Stimulated activated CD4-positive, alpha-beta T cell treated with anti-CD3 and anti-CD28 coated beads, Interleukin-1b, Interleukin-23, amount 100 ng/mL, for 24 hours (primary cell): ENCODE measurements at regions not wholly inside any gene's neighbourhood (a gene's known extent, or its start where the extent isn't known, plus 50 kb on each side); places are given as distances from the start of the nearest gene placed in this dataset.

Experiments used
- DNase-seq, 4 experiments: peaks; one replicate each; pipeline ENCODE4 v3.0.0-alpha.2; 2020; ENCODE audit warnings: low read depth in 4 of 4, low spot score in 1 of 4

DNA sequence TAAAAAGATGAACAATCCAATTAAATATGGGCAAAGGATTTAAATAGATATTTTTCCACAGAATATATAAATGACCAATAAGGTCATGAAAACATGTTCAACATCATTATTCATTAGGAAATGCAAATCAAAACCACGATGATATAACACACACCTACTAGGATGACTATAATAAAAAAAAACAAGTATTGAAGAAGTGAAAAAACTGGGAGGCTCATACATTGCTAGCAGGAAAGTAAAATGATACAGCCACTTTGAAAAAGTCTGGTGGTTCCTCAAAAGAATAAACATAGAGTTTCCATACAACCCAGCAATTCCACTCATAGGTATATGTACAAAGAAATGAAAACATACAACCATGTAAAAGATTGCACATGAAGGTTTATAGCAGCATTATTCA, 75.7 kb upstream of the RAB4A start:
- DNase-seq, result no peak

DNA sequence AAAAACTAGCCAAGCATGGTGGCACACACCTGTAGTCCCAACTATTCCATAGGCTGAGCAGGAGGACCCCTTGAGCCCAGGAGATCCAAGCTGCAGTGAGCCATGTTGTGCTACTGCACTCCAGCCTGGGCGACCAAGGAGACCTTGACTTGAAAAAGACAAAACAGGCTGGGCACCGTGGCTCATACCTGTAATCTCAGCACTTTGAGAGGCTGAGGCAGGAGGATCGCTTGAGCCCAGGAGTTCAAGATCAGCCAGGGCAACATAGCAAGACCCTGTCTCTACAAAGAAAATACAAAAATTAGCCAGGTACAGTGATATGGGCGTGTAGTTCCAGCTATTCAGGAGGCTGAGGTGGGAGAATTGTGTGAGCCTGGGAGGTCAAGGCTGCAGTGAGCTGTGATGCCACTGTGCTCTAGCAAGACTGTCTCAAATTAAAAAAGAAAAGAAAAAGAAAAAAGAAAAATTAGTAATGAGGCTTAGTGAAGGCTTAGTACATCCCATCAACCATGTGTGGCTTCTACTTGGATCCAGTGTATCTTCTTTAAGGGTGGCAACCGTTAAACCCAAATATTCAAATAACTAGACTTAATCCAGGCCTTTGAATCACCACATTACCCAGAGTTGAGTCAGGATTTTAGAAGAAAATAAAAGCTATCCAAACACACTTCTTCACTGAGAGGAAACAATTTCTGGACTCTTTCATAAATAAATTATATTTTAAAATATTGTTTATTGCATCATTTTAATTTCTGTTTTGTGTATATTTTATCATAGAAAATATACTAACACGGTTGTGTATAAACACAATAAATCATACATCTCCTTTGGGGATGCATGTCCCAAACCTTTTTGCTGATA, 74.3 kb upstream of the RAB4A start:
- DNase-seq, result no peak

DNA sequence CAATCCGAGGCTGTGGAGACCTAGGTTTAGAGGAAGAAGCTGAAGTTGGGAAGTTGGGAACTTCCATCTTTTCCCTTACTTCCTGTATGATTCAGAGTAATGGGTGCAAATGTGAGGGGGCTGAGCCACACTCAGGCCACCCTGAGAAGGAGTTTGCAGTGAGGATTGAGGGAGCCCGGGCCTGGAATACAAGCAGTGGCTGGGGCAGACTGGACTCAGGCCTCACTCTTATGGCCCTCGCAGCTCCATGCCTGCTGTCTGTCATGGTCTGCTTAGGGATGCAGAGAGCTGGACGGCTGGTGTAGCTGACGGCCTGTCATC, 73.7 kb upstream of the RAB4A start:
- DNase-seq, result no peak

DNA sequence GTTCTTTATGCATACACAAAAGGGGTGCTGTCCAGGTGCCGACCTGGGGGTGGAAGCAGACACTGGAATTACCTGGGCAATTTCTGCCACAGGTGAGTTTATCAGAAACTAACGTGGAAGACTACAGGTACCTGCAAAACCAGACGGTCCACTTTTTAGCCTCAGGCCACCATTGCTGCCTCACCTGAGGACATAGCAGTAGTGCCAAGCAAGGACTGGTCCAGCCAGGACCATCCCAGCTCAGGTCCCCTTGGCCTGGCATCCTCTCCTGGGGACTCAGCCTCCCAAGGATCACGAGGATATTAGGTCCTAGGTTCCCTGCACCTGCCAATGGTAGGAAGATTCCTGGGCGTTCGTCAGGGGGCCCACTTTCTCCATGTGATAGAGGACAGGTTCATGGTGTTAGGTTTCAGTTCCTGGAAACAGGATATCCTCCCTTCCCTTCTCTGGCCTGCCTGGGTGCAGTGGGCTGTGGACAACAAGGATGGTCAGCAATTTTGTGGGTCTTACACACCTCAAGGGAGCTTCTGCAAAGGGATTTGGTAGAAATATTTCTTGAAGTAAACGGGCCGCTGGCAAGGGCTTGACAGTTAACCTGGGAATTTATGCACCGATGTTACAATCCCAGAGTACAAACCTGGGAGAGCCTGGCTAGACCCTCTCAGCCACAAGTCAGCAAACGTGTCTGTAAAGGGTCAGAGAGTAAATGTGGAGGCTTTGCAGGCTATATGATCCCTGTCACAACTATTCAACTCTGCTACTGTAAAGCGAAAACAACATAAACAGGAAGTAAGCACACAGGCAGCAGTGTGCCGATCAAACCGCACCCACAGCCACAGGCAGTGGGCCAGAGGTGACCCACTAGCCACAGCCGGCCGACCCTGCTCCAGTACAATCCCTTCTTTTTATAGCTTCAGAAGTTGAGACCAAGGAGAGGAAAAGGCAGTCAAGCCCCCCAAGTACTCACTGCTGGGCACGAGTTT, 71.4 kb upstream of the RAB4A start:
- no peak for DNase-seq

DNA sequence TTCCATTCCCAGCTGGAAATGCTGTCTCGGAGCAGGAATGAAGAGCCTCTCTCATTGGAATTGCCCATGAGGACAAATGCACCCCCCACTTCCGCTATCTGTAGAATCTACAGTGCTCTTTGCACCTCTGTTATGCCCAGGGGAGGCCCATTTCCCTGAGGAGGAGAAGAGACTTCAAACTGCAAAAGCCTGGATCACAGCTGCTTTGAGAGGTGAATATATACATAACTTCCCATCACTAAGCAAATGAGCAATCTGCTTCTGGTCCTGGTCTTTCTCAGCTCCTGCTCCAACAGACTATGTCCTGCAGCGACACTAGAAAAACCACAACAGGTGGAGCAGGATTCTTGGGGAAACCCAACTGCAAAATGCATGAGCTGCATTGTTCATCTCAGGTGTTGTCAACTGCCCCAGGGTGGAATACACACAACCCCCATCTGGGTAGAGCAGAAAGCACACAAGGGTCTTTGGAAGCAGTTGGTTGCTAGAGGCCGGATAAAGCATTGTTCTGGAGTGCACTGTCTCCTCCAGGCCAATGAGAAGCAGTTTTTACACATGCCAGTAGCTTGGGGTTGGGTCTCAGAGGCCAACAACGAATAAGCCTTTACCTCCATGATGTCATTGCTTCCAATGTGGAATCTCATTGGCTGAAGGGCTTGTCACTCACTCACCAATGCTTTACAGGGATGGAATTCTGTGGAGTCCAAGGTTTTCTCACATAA, 67.7 kb upstream of the RAB4A start:
- DNase-seq, result no peak

DNA sequence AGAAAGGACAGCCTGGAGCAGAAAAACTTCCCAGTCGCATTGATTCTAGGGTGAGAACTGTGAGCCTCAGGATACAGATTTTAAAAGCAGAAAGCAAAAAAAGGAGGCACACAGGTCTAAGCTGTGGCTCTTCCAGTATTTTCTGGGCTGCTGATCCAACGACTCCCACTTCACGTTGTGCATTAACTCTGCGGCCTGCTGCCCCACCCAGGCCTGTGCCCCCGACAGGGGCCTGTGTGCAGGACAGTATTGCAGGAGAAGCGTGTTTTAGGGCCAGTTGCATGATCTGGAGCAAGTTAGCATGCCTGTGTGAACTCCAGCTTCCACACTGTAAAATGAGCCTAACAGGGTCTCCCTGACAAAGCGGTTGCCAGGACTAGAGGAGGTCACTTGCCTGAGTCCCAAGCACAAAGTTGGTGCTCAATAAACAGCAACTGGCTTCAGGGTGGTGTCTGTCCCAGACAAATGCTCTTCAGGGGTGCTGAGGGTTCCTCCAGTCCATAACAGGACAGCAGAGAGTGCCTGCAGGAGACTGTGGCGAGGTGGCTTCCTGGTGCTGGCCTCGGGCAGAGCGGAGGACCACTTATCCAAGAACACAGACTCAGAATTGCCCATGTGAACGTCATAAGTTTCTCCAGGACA, 66.8 kb upstream of the RAB4A start:
- DNase-seq, result no peak

DNA sequence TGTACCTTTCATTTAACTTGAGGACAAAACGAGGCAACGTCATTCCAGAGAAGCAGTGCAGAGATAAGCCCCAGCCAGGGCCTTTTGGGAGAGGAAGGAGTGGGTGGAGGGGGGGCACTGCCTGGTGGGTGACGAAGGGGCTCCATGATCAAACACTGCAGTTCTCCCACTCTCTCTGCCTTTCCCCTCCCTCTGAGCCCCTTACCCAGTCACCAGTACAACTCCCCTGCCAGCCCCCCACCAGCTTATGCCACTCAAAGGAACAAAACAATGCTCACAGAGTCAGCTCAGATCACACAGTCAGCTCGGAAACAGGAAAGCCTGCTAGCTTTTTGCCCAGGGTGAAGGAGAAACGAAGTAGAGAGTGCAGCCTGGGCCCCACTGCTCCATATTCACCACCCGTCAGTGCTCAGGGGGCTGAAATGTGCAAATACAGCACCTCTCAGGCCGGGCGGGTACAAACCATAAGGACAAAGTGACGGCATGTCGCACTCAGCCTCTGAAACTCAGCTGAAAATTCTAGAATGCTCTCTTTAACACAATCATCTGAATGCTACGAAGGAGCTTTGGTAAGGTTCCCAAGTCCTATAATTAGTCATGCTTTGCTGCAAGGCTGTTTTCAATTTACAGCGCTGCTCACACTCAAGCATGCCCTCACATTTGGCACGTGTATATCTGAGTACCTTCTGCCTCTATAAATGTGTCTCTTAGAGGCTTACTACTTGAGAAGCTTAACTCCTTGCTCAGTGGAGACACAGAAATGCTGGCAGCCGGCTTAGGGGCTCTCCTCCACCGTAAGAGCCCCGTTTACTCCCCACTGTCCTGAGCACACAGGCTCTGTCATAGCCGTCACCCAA, 65.8 kb upstream of the RAB4A start:
- DNase-seq, result no peak

DNA sequence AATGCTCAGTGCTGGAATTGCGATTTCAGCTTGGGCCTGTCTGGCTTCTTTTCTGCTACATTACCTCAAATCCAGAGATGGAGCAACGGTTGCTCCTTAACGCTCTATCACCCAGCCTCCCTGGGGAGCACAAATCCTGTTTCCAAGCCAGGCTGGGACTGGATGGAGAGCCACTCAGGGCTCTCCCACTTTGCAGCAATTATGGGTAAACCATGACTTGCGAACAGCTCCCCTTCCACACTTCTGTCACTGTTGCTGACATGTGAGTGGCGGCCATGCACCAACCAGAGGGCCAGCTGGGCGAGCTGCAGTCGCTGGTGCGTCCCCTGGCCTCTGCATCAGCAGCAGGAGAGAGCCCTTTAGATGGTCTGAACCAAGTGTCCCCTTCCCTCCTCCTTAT, 65.1 kb upstream of the RAB4A start:
- DNase-seq, result no peak

DNA sequence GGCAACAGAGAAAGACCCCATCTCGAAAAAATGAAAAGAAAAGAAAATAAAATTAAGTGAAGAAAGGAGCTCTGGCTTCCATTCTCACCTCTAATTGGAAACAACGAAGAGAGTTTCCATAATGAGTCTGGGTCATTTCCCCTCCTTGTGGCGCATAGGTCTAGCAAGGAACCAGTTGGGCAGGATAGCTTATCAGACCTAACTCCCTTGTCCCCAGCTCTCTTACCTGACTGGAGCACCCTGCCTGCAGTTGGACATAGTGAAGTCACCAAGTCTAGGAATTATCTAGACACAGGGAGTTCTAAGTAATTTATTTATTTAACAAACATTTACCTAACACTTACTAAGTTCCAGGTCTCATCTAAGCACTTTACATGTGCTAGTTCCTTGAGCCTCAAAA, 63.0 kb upstream of the RAB4A start:
- no peak for DNase-seq

DNA sequence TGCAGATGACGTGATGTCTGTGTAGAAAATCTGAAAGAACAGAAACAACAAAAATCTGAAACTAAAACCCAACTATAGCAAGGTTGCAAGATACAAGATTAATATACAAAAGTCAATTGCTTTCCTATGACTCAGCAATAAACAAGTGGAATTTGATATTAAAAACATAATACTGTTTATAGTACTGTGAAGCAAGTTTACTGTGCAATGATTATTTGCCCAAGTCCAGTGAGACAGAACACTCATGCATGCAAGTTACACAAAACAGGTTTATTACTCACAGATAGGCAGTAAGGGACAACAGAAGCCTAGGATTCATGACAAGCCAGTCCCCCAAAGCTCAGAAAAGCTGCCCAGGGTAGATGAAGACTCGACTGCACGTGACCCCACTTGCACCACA, 62.4 kb upstream of the RAB4A start:
- DNase-seq, result no peak

DNA sequence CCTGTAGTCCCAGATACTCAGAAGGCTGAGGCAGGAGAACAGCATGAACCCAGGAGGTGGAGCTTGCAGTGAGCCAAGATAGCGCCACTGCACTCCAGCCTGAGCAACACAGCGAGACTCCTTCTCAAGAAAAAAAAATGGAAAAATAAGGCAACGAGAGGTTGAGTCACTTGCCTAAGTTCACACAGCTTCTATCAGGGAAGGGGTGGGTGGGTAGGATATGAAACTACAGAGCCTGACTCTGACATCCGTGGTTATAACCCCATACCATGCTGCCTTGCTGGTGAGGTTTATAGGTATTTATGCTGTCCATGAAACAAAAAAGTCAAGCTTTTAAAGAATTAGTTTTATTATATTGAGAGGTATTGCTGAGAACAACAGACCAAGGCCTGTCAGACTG, 61.5 kb upstream of the RAB4A start:
- DNase-seq, result no peak

DNA sequence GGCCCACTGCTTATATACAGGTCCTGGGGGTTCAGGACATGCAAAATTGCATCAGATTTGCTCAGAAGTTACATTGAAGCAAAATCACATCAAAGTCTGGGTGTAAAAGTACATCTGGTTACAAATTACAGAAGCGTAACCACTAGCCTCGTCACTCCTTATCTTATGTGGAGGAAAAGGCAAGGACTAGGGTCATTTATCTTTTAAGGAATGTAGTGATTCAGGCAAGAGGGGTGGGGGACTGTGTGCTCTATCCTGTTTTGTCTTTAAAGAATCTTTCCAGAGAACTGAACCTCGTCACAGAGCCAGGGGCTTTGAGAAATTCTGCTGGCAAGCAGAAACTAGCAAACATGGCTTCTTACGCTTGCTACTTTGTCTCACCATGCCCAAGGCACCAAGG, 61.1 kb upstream of the RAB4A start:
- DNase-seq, result no peak

DNA sequence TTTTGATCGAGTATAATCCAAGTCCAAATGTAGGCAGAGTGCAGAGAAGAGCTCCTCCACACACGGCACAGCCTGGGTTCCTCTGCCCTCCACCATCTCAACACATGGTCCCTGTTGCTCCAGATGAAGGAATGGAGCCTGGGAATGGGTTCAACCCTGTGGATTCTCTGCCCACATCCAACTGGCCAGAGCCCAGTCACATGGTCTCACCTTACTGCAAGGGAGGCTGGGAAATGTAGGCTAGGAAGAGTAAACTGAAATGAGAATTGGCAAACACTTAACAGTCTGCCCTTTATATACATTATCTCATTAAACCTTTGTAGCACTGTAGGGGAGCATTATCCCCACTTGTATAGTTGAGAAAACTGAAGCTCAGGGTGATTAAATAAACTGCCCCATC, 60.1 kb upstream of the RAB4A start:
- no peak for DNase-seq

DNA sequence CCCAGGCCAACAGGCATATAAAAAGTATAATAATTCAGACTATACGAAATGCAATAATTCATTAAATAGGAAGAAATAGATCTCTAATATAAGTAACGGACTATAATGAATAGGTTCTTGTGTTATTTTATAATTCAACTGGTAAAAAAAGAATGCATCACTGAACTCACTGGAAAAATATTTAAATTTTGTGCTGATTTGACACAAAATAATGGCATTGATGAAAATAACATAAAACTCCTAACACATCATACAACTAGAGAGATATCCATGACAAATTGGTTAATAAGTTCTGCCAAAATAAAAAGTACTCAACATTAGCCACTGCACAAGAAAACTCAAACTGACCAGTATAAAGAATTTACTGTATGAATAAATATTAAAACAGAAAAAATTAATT, 57.1 kb upstream of the RAB4A start:
- no peak for DNase-seq

DNA sequence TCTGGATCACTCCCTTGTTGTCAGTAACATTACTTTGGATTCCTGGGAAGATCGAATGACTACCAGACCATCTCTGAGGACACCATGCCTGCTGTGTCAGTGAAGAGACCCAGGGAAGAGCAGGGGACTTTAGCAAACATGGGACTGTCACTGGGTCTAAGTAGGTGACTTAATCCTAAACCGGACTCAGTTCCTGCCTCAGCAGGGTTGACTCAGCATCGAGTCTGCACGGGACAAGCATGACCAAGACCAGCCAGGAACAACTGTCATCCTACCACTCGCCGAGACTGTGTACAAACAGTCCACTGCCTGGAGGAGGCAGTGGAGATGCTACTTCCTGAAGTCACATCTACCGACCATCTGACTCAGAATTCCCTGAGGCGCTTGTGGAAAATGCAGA, 53.2 kb upstream of the RAB4A start:
- no peak for DNase-seq

DNA sequence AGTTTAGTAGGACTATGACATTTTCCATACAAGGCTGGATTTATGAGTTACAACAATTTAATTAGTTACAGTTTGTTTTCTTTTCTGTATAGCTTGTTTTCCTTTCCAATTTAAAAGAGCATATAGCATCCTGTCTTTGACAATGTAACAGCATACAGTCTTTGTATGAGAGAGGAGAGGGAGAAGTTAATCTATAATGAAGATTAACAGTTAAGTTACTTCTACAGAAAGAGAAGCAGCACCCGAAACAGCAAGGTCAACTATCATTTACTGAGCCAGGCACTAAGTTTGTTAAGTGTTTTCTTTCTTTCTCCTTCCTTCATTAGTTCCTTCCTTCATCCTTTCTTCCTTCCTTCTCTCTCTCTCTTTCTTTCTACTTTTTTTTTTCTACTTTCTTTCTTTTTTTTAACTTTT, 52.3 kb upstream of the RAB4A start:
- no peak for DNase-seq

DNA sequence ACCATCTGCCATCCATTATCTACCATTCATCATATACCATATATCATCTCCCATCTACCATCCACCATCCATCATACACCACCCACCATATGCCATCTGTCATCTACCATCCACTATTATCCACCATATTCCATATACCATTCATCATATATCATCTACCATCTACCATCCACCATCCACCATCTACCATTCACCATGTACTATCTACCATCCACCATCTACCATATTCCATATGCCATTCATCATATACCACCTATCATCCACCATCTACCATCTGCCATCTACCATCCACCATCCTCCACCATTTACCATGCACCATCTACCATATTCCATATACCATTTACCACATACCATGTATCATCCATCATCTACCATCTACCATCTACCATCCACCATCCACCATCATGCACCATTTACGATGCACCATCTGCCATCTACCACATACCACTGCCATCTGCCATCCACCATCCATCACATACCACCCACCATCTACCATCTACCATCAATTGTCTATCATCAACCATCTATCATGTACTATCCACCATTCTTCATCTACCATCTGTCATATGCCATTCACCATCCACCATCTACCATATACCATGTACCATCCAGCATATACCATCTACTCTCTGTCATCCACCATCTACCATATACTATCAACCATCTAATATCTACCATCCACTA, 50.6 kb upstream of the RAB4A start:
- no peak for DNase-seq

DNA sequence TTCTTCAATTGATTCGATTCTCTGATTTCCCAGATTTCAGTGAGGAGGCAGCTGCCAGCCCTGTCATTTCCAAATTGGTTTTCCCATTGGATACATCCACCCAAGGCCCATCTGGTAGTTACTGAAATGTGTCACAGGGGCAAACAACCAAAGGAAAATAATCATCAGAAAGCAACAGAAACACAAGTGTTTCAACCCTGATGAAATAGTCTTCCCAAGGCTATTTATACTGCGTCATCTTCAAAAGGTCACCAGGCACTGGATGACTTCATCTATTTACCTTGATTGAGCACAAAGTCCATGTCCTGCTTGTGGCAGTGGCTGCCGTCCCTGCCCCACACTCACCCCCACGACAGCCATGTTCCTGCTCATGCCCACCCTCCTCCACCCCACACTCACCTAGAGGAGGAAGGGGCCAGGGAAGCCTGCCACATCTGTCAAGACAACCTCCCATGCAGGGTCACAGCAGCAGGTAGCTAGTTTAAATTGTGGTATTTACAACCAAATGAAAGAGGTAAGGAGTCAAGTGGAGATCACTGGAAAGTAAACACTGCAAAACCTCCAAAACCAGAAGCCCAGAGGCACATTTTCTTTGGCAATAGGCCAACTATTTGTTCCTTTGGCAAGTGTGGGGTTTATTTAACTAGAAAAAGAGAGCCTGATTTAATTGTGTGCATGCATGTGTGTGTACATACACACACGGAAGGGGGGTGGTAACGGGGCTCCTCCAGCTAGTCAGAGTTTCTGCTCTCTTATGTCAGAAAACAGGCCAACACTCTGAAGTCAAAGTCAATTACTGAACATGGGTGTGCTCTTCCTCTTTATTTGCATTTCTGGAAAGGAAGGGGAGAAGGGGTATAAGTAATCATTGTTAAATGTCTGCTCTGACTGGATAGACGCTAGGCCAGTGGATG, 49.5 kb upstream of the RAB4A start:
- DNase-seq, result no peak
